Ovary (tissue), 7 donors: ENCODE measurements at regions not wholly inside any gene's neighbourhood (a gene's known extent, or its start where the extent isn't known, plus 50 kb on each side); places are given as distances from the start of the nearest gene placed in this dataset.

Experiments
- DNase-seq, 5 donors: peaks; one replicate each; pipeline ENCODE4 v3.0.0-alpha.2; 2019 to 2020
- H3K27ac ChIP-seq, 2 donors: fragments of 200-600 bp; one replicate each; pipeline versions ENCODE4 v1.5.1 to v1.8.0; 2019 to 2022
- H3K27me3 ChIP-seq: fragments of 200-600 bp; one replicate; pipeline ENCODE4 v1.8.0; 2022
- H3K36me3 ChIP-seq: fragments of 200-600 bp; sonication (generic); one replicate; pipeline ENCODE4 v1.5.1; 2019
- H3K4me1 ChIP-seq: one replicate; pipeline ENCODE4 v1.8.1; 2013; ENCODE audit warnings: mild to moderate bottlenecking, moderate library complexity; ENCODE audit not compliant: insufficient read depth
- H3K4me3 ChIP-seq: fragments of 200-600 bp; sonication (generic); one replicate; pipeline ENCODE4 v1.5.1; 2017
- H3K9me3 ChIP-seq, 2 donors: fragments of 200-600 bp in 1 of 2; sonication (generic) in 1 of 2; one replicate each; pipeline versions ENCODE4 v1.5.1 to v1.8.1; 2013 to 2019; ENCODE audit warnings: mild to moderate bottlenecking in 1 of 2, moderate library complexity in 1 of 2
- CTCF ChIP-seq, 3 donors: fragments of 450-650 bp in 2 of 3; fragments of 200-600 bp in 1 of 3; IDR thresholded peaks; one replicate each; pipeline versions ENCODE4 v1.5.1 to v1.8.0; 2016 to 2022; ENCODE audit warnings: antibody characterized with exemption in 3 of 3, mild to moderate bottlenecking in 1 of 3
- EP300 ChIP-seq: sonication (generic); formaldehyde crosslinking; IDR thresholded peaks from one replicate; pipeline ENCODE4 v1.6.1; 2017; ENCODE audit warnings: antibody characterized with exemption
- POLR2A ChIP-seq: fragments of 450-650 bp; IDR thresholded peaks from one replicate; pipeline ENCODE4 v1.6.1; 2017; ENCODE audit warnings: antibody characterized with exemption, mild to moderate bottlenecking, moderate library complexity
- WGBS, 3 donors: extraction: QIAGEN DNeasy Blood & Tissue Kit in 1 of 3; methylation state at CpG; one replicate each; pipeline versions ENCODE4 v1.1.5 to v1.1.7; 2013 to 2017; 5-methylcytosine and 5-hydroxymethylcytosine counted together
- intact Hi-C, 4 donors: fragments of 100-400 bp; cut with DNase I; formaldehyde crosslinking; loops; one replicate each; pipeline versions ENCODE4 v1.11.0 to v1.15.1; 2022 to 2023
- donor health status: DM: no; HTN: no; CAD: no; lungs with moderate emphysema.
- donor health status: DM: no; HTN: no; CAD: no.
- donor health status: Bipolar disorder and iron deficiency.
- donor health status: DM: no; HTN: no; CAD: no.
- donor health status: DM: yes; HTN: yes; CAD: no.

GRCh38 chr5:167402671-167403070 lies 888.8 kb upstream of the WWC1 start:
- Histone ChIP-seq H3K27me3 (peaks cover under 1% of the 10 kb centered on the region), H3K4me3 (no peak overlapping the region), H3K4me1 (no peaks in the 10 kb centered on the region), H3K36me3 (no peaks in the 10 kb centered on the region), H3K9me3 (no peaks in the 10 kb centered on the region), H3K27ac (no peak overlapping the region)
- TF ChIP-seq POLR2A (no peak), EP300 (no peak), CTCF (IDR thresholded peaks at IDR 0.05) (no peak)
- DNase-seq = no peak
- 55 to 67% (median 58%) methylated on average over 2 of the region's 2 CpGs for WGBS, 3 donors
- intact Hi-C loops = no loop called here

- Histone ChIP-seq H3K36me3 (no peaks in the 10 kb centered on the region), H3K27me3 (no peaks in the 10 kb centered on the region), H3K9me3 (no peaks in the 10 kb centered on the region), H3K27ac (no peak overlapping the region), H3K4me3 (no peak overlapping the region), H3K4me1 (no peaks in the 10 kb centered on the region)
- intact Hi-C loops = no loop called here
- no peak for TF ChIP-seq POLR2A
- TF ChIP-seq CTCF (IDR thresholded peaks at IDR 0.05) = no peak
- TF ChIP-seq EP300 = no peak
- DNase-seq = no peak
These were observed 884.9 kb upstream of the WWC1 start for GRCh38 chr5:167406513-167406912.

GRCh38 chr5:167412556-167412955 lies 878.9 kb upstream of the WWC1 start:
- DNase-seq = no peak
- Histone ChIP-seq H3K27ac (no peak overlapping the region), H3K9me3 (no peaks in the 10 kb centered on the region), H3K4me1 (no peaks in the 10 kb centered on the region), H3K4me3 (no peak overlapping the region), H3K36me3 (no peaks in the 10 kb centered on the region), H3K27me3 (no peaks in the 10 kb centered on the region)
- intact Hi-C loops = no loop called here
- WGBS, 3 donors = 85 to 91% (median 88%) methylated on average over 1 of the region's 1 CpG
- TF ChIP-seq POLR2A (no peak), CTCF (IDR thresholded peaks at IDR 0.05) (no peak), EP300 (no peak)

- no peaks in the 10 kb centered on the region for H3K9me3 ChIP-seq
- H3K36me3 ChIP-seq = no peaks in the 10 kb centered on the region
- no peak for DNase-seq
- H3K4me1 ChIP-seq = no peaks in the 10 kb centered on the region
- TF ChIP-seq EP300 (no peak), CTCF (IDR thresholded peaks at IDR 0.05) (no peak), POLR2A (no peak)
- no peak overlapping the region for H3K4me3 ChIP-seq
- WGBS, 3 donors = 79 to 83% (median 83%) methylated on average over 5 of the region's 5 CpGs
- no peak overlapping the region for H3K27ac ChIP-seq
- H3K27me3 ChIP-seq = no peaks in the 10 kb centered on the region
- intact Hi-C loops = no loop called here
These were observed 877.9 kb upstream of the WWC1 start for GRCh38 chr5:167413506-167413905.

- DNase-seq = no peak
- no peak for TF ChIP-seq POLR2A
- no peak for TF ChIP-seq EP300
- no peak for TF ChIP-seq CTCF (IDR thresholded peaks at IDR 0.05)
- no peaks in the 10 kb centered on the region for H3K9me3 ChIP-seq
- no peak overlapping the region for H3K4me3 ChIP-seq
- intact Hi-C loops = no loop called here
- no peak overlapping the region for H3K27ac ChIP-seq
- no peaks in the 10 kb centered on the region for H3K27me3 ChIP-seq
- no peaks in the 10 kb centered on the region for H3K36me3 ChIP-seq
- 75 to 83% (median 83%) methylated on average over 4 of the region's 4 CpGs for WGBS, 3 donors
- H3K4me1 ChIP-seq = no peaks in the 10 kb centered on the region
These were observed 876.8 kb upstream of the WWC1 start for GRCh38 chr5:167414611-167415010.
